DMS79 treated with DMSO at 0.1 percent for 48 hours (cell line): ENCODE measurements at regions not wholly inside any gene's neighbourhood (a gene's known extent, or its start where the extent isn't known, plus 50 kb on each side); places are given as distances from the start of the nearest gene placed in this dataset.

Experiments
- DNase-seq: peaks from one replicate; lab custom pipeline; 2025; lab: John Stamatoyannopoulos, UW

GRCh38 chr22:23410411-23410810 lies 169.7 kb downstream of the IGLL1 start:
- no peak for DNase-seq

- no peak for DNase-seq
These were observed 170.1 kb downstream of the IGLL1 start for GRCh38 chr22:23409976-23410375.

- DNase-seq = peak; percentile 10
These were observed 171.8 kb downstream of the IGLL1 start for GRCh38 chr22:23408321-23408720.

GRCh38 chr22:23405366-23405851 lies 174.7 kb downstream of the IGLL1 start:
- no peak for DNase-seq

GRCh38 chr22:23404689-23405365 lies 175.3 kb downstream of the IGLL1 start:
- DNase-seq = no peak

- DNase-seq = no peak
These were observed 176.1 kb downstream of the IGLL1 start for GRCh38 chr22:23403720-23404688.

GRCh38 chr22:23403152-23403719 lies 176.9 kb downstream of the IGLL1 start:
- DNase-seq = no peak

GRCh38 chr22:23402275-23403151 lies 177.6 kb downstream of the IGLL1 start:
- peak; percentile 59 for DNase-seq

GRCh38 chr22:23401910-23402274 lies 178.2 kb downstream of the IGLL1 start:
- DNase-seq = no peak

- no peak for DNase-seq
These were observed 178.8 kb downstream of the IGLL1 start for GRCh38 chr22:23401111-23401909.

GRCh38 chr22:23400286-23400981 lies 179.7 kb downstream of the IGLL1 start:
- no peak for DNase-seq

GRCh38 chr22:23399367-23400285 lies 180.5 kb downstream of the IGLL1 start:
- no peak for DNase-seq

- DNase-seq = no peak
These were observed 181.3 kb downstream of the IGLL1 start for GRCh38 chr22:23398701-23399366.

- DNase-seq = no peak
These were observed 182.2 kb downstream of the IGLL1 start for GRCh38 chr22:23397613-23398567.

GRCh38 chr22:23397008-23397612 lies 183.0 kb downstream of the IGLL1 start:
- no peak for DNase-seq

- no peak for DNase-seq
These were observed 183.6 kb downstream of the IGLL1 start for GRCh38 chr22:23396362-23397007.
